Fibroblast of lung (primary cell): ENCODE measurements at regions not wholly inside any gene's neighbourhood (a gene's known extent, or its start where the extent isn't known, plus 50 kb on each side); places are given as distances from the start of the nearest gene placed in this dataset.

Experiments
- DNase-seq, 2 donors: peaks; one replicate each; pipeline versions ENCODE4 v3.0.0 to v3.0.0-alpha.2; 2010; ENCODE audit warnings: low read depth in 2 of 2
- H2AFZ ChIP-seq: 2 replicates; pipeline ENCODE4 v1.5.1; 2012; ENCODE audit warnings: low read length, control low read depth, inconsistent platforms
- H3K27ac ChIP-seq: 2 replicates; pipeline ENCODE4 v1.5.1; 2011; ENCODE audit warnings: low read length, control low read depth; ENCODE audit not compliant: insufficient read depth
- H3K27me3 ChIP-seq: 2 replicates; pipeline ENCODE4 v1.5.1; 2011; ENCODE audit warnings: mild to moderate bottlenecking, low read length; ENCODE audit not compliant: control insufficient read depth, insufficient read depth
- H3K36me3 ChIP-seq: 2 replicates; pipeline ENCODE4 v1.5.1; 2011; ENCODE audit warnings: low read length; ENCODE audit not compliant: control insufficient read depth, insufficient read depth
- H3K4me1 ChIP-seq: 2 replicates; pipeline ENCODE4 v1.5.1; 2011; ENCODE audit warnings: low read length; ENCODE audit not compliant: control insufficient read depth, insufficient read depth; ENCODE audit errors: extremely low read depth
- H3K4me2 ChIP-seq: 2 replicates; pipeline ENCODE4 v1.5.1; 2011; ENCODE audit warnings: low read length, control low read depth; ENCODE audit not compliant: insufficient read depth; ENCODE audit errors: extremely low read depth
- H3K4me3 ChIP-seq, 4 experiments: fragments of 200-600 bp in 1 of 4; sonication (generic) in 1 of 4; replicated peaks in 1 of 4; 2 replicates each; pipeline ENCODE4 v1.5.1; 2011 to 2016; ENCODE audit warnings: low read length in 4 of 4, low read depth in 3 of 4, mild to moderate bottlenecking in 3 of 4, control low read depth in 2 of 4, inconsistent platforms in 1 of 4, mixed read lengths in 1 of 4; ENCODE audit not compliant: insufficient read depth in 1 of 4; ENCODE audit errors: control extremely low read depth in 1 of 4
- H3K79me2 ChIP-seq: 2 replicates; pipeline ENCODE4 v1.5.1; 2012; ENCODE audit warnings: mild to moderate bottlenecking, low read length, inconsistent platforms; ENCODE audit not compliant: control insufficient read depth, insufficient read depth
- H3K9ac ChIP-seq: 2 replicates; pipeline ENCODE4 v1.5.1; 2011; ENCODE audit warnings: mild to moderate bottlenecking, low read length, control low read depth; ENCODE audit not compliant: insufficient read depth
- H3K9me3 ChIP-seq: 2 replicates; pipeline ENCODE4 v1.5.1; 2012; ENCODE audit warnings: low read depth, low read length; ENCODE audit not compliant: control insufficient read depth, insufficient read depth
- H4K20me1 ChIP-seq: 2 replicates; pipeline ENCODE4 v1.5.1; 2011; ENCODE audit warnings: low read length; ENCODE audit not compliant: control insufficient read depth, insufficient read depth; ENCODE audit errors: extremely low read depth
- EZH2 ChIP-seq: IDR thresholded peaks from 2 replicates; pipeline ENCODE4 v1.5.1; 2012; ENCODE audit warnings: low read length, control low read depth, mild to moderate bottlenecking; ENCODE audit errors: missing control alignments
- TF ChIP-seq, protein P1 (sequence below), 2 donors: IDR thresholded peaks in 1 of 2; conservative IDR thresholded peaks in 1 of 2; 1 replicate in 1 of 2; 2 replicates in 1 of 2; pipeline ENCODE4 v1.5.1; 2011 to 2012; ENCODE audit warnings: low read length in 2 of 2, control low read depth in 1 of 2, inconsistent platforms in 1 of 2, low read depth in 1 of 2, mild to moderate bottlenecking in 1 of 2

DNA sequence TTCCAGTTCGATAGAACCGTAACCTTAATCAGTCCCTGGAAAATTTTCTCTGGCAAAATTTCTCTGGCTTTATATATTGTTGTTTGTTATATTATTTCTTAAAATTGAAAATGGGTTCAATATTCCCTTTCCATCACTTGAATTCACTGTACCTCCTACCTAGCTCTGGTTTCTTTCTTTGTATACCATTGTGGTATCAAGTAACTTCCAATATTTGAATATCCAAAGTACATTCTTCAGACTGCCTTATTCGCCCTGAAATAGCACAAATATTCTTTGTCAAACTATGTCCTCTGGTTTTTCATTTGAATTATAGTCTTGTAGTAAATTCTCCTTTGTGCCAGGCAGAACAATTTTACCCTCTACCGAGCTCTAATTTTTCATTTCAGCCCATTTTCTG is 541.6 kb downstream of the REEP3 start:
- Histone ChIP-seq H3K36me3 (no peaks in the 10 kb centered on the region), H3K27ac (no peak overlapping the region)

DNA sequence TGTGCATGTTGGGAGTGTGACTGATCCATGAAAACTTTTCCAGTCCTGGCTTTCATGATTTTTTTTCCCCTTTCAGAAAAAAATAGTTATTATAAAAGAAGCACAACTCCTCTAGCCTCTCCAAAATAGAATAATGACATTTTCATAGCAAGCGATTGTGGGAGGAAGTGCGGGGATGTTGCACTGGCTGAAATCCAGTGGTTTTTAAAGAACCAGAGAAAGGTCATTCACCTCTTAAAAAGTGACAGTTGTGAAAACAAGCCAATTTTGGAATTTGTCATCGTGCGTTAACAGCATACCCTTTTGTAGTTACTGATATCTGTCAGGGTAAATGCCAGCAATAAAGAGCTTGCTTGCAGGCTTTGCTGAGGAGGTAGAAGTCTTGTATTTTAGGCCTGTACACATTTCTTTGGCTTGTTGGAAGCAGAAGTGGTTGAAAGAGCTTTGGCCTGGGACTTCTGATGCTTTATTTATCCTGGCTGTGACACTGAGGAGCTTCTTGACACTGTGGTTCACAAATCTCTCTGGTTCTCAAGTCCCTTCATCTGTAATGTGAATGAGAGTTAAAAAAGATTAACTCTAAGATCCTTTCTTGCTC is 545.9 kb downstream of the REEP3 start:
- no peaks in the 10 kb centered on the region for H3K36me3 ChIP-seq
- no peak overlapping the region for H3K4me3 ChIP-seq
- H3K9ac ChIP-seq, result no peak overlapping the region
- H3K9me3 ChIP-seq, result no peaks in the 10 kb centered on the region
- H3K27ac ChIP-seq, result no peak overlapping the region
- H4K20me1 ChIP-seq, result peaks cover 2% of the 10 kb centered on the region
- no peak overlapping the region for H3K4me2 ChIP-seq
- H3K27me3 ChIP-seq, result no peaks in the 10 kb centered on the region
- DNase-seq, result no peak
- no peak overlapping the region for H2AFZ ChIP-seq
- no peaks in the 10 kb centered on the region for H3K4me1 ChIP-seq
- TF ChIP-seq, protein P1, sequence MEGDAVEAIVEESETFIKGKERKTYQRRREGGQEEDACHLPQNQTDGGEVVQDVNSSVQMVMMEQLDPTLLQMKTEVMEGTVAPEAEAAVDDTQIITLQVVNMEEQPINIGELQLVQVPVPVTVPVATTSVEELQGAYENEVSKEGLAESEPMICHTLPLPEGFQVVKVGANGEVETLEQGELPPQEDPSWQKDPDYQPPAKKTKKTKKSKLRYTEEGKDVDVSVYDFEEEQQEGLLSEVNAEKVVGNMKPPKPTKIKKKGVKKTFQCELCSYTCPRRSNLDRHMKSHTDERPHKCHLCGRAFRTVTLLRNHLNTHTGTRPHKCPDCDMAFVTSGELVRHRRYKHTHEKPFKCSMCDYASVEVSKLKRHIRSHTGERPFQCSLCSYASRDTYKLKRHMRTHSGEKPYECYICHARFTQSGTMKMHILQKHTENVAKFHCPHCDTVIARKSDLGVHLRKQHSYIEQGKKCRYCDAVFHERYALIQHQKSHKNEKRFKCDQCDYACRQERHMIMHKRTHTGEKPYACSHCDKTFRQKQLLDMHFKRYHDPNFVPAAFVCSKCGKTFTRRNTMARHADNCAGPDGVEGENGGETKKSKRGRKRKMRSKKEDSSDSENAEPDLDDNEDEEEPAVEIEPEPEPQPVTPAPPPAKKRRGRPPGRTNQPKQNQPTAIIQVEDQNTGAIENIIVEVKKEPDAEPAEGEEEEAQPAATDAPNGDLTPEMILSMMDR (conservative IDR thresholded peaks at IDR 0.05 in 1 of 2, IDR thresholded peaks at IDR 0.05 in 1 of 2; ENCODE audit: low read depth in 1 of 2, low read length in 2 of 2), result no peak
- no peaks in the 10 kb centered on the region for H3K79me2 ChIP-seq

More for the DNA sequence above, 541.6 kb downstream of the REEP3 start:
- H2AFZ ChIP-seq, result no peak overlapping the region
- no peak overlapping the region for H3K4me3 ChIP-seq
- H3K4me1 ChIP-seq, result no peaks in the 10 kb centered on the region
- no peaks in the 10 kb centered on the region for H3K27me3 ChIP-seq
- TF ChIP-seq EZH2, result no peak
- TF ChIP-seq, protein P1 (conservative IDR thresholded peaks at IDR 0.05 in 1 of 2, IDR thresholded peaks at IDR 0.05 in 1 of 2; ENCODE audit: low read depth in 1 of 2, low read length in 2 of 2), result no peak
- no peaks in the 10 kb centered on the region for H3K79me2 ChIP-seq
- peaks cover 2% of the 10 kb centered on the region for H4K20me1 ChIP-seq
- DNase-seq, result no peak
- H3K9me3 ChIP-seq, result no peaks in the 10 kb centered on the region
- H3K9ac ChIP-seq, result no peak overlapping the region
- H3K4me2 ChIP-seq, result no peak overlapping the region

DNA sequence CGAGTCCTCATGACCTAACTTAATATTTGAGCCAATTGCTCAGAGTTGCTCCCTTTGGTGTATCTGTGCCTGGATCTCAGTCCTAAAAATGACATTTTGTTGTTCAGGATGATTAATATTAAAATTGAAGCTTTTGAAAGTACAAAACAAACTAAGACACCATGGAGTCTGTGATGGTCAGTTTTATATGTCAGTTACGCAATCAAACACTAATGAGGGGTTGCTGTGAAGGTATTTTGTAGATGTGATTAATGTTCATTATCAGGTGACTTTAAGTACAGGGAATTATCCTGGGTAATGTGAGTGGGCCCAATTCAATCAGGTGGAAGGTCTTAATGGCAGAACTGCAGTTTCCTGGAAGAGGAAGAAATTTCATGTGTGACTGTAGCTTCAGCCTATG is 546.7 kb downstream of the REEP3 start:
- Histone ChIP-seq H3K9ac (no peak overlapping the region), H3K79me2 (no peaks in the 10 kb centered on the region), H3K27me3 (no peaks in the 10 kb centered on the region), H2AFZ (no peak overlapping the region), H3K4me2 (no peak overlapping the region), H4K20me1 (peaks cover 2% of the 10 kb centered on the region), H3K9me3 (no peaks in the 10 kb centered on the region), H3K4me3 (no peak overlapping the region), H3K36me3 (no peaks in the 10 kb centered on the region), H3K4me1 (no peaks in the 10 kb centered on the region), H3K27ac (no peak overlapping the region)
- DNase-seq, result no peak
- no peak for TF ChIP-seq EZH2
- TF ChIP-seq, protein P1 (conservative IDR thresholded peaks at IDR 0.05 in 1 of 2, IDR thresholded peaks at IDR 0.05 in 1 of 2; ENCODE audit: low read depth in 1 of 2, low read length in 2 of 2), result no peak
